ENCODE measurements at regions not wholly inside any gene's neighbourhood (a gene's known extent, or its start where the extent isn't known, plus 50 kb on each side); places are given as distances from the start of the nearest gene placed in this dataset.

GRCh38 chr6:11292594-11293236 is 60.2 kb upstream of the NEDD9 start:
- DNase-seq = no peak

- no peak for DNase-seq
Measured at GRCh38 chr6:11292091-11292490, 59.6 kb upstream of the NEDD9 start.

- DNase-seq = no peak
Measured at GRCh38 chr6:11291582-11291981, 59.1 kb upstream of the NEDD9 start.

- DNase-seq = no peak
Measured at GRCh38 chr6:11290027-11290426, 57.6 kb upstream of the NEDD9 start.

GRCh38 chr6:11288065-11288464 is 55.6 kb upstream of the NEDD9 start:
- no peak for DNase-seq

- DNase-seq = no peak
Measured at GRCh38 chr6:11284996-11285395, 52.5 kb upstream of the NEDD9 start.

- no peak for DNase-seq
Measured at GRCh38 chr6:11283629-11284028, 51.2 kb upstream of the NEDD9 start.

GRCh38 chr6:11282875-11283274 is 50.4 kb upstream of the NEDD9 start:
- DNase-seq = no peak
